ENCODE measurements at regions not wholly inside any gene's neighbourhood (a gene's known extent, or its start where the extent isn't known, plus 50 kb on each side); places are given as distances from the start of the nearest gene placed in this dataset.

DNA sequence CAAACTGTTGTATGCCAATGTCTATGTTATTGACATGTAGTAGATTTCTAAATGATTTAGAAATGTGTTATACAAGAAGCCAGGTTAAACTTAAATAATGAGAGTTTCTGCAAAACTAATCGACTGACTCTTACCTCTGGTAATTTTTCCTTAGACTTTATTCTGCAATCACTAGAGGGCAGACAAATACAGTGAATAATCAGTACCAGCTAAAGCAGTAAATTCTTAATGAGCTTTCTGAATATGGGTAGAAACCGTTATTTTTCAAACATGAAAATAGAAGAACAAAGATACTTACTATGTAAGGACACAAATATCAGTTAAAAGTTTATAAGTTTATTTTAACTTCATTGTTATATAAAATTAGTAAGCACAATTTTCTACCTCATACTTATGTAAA, 97.9 kb upstream of the RGS1 start:
- H3K9me2 ChIP-seq (ENCODE audit: insufficient read depth, low read length), result no peaks in the 10 kb centered on the region
- H3K79me2 ChIP-seq (replicated peaks; ENCODE audit: insufficient read depth, low read length), result no peaks in the 10 kb centered on the region
- no peak overlapping the region for H3K4me2 ChIP-seq (ENCODE audit: low read length)
- H3K9ac ChIP-seq (ENCODE audit: low read length), result no peak overlapping the region
- no peak overlapping the region for H3K4me3 ChIP-seq (ENCODE audit: low read length)
- no peaks in the 10 kb centered on the region for H3K9me3 ChIP-seq (ENCODE audit: low read length)
- no peaks in the 10 kb centered on the region for H3F3A ChIP-seq (ENCODE audit: insufficient read depth, low read length, poor library complexity, severe bottlenecking)
- H3K36me3 ChIP-seq (ENCODE audit: insufficient read depth, low read length), result no peaks in the 10 kb centered on the region
- H2AFZ ChIP-seq (ENCODE audit: low read depth, low read length), result no peak overlapping the region
- no peaks in the 10 kb centered on the region for H3K27me3 ChIP-seq (ENCODE audit: insufficient read depth, low read depth, low read length)
- H3K27ac ChIP-seq (ENCODE audit: low read length), result no peak overlapping the region
- no peak for TF ChIP-seq TAF1 (IDR thresholded peaks at IDR 0.05; ENCODE audit: low read depth)
- peak; percentile 89 for TF ChIP-seq SMC3 (conservative IDR thresholded peaks at IDR 0.05; ENCODE audit: poor library complexity)
- TF ChIP-seq POLR2AphosphoS5 (IDR thresholded peaks at IDR 0.05), result no peak
- TF ChIP-seq, protein P1, sequence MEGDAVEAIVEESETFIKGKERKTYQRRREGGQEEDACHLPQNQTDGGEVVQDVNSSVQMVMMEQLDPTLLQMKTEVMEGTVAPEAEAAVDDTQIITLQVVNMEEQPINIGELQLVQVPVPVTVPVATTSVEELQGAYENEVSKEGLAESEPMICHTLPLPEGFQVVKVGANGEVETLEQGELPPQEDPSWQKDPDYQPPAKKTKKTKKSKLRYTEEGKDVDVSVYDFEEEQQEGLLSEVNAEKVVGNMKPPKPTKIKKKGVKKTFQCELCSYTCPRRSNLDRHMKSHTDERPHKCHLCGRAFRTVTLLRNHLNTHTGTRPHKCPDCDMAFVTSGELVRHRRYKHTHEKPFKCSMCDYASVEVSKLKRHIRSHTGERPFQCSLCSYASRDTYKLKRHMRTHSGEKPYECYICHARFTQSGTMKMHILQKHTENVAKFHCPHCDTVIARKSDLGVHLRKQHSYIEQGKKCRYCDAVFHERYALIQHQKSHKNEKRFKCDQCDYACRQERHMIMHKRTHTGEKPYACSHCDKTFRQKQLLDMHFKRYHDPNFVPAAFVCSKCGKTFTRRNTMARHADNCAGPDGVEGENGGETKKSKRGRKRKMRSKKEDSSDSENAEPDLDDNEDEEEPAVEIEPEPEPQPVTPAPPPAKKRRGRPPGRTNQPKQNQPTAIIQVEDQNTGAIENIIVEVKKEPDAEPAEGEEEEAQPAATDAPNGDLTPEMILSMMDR (IDR thresholded peaks at IDR 0.05; ENCODE audit: poor library complexity, severe bottlenecking), result peak; percentile 80
- no peak for TF ChIP-seq MXI1 (conservative IDR thresholded peaks at IDR 0.05; ENCODE audit: poor library complexity, severe bottlenecking)
- peak; percentile 90 for TF ChIP-seq RAD21 (conservative IDR thresholded peaks at IDR 0.05)
- H4K20me1 ChIP-seq (ENCODE audit: insufficient read depth), result no peaks in the 10 kb centered on the region

DNA sequence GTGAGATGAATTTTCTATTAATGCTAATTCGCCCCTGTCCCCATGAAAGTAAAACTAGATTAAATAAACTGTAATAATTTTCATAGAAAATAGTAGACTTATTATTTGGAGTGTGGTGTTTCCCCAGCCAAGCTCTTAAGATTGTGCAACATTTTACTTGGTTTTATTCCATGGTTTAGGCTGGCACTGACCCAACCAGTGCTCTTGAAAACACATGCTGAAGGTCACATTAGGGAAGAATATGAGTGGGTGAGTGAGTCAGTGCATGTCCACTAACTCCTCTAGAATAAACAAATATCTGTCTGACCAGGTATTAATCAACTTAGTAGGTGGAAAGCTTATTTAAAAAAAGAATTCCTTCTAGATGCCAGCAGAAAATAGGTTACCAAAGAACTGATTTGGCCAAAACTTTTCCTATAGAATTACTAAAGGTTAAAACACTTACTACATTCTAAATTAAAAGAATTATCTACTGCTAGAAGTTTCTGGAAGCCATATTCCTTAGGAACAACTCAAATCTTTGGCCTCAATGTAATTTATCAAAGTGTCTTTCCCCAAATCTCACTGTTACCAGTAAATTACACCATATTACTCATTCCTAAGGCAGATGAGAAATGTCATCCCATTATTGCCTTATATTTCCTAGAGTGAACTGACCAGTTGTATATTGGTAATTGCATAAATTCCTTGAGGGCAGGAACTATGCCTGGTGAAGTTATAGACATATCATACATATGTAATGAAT, 89.7 kb upstream of the RGS1 start:
- Histone ChIP-seq H3K9ac (ENCODE audit: low read length) (no peak overlapping the region), H3K27ac (ENCODE audit: low read length) (no peak overlapping the region), H3K9me2 (ENCODE audit: insufficient read depth, low read length) (no peaks in the 10 kb centered on the region), H3F3A (ENCODE audit: insufficient read depth, low read length, poor library complexity, severe bottlenecking) (no peaks in the 10 kb centered on the region), H3K79me2 (replicated peaks; ENCODE audit: insufficient read depth, low read length) (no peaks in the 10 kb centered on the region), H4K20me1 (ENCODE audit: insufficient read depth) (no peaks in the 10 kb centered on the region), H3K9me3 (ENCODE audit: low read length) (no peaks in the 10 kb centered on the region), H3K27me3 (ENCODE audit: insufficient read depth, low read depth, low read length) (no peaks in the 10 kb centered on the region), H2AFZ (ENCODE audit: low read depth, low read length) (no peak overlapping the region), H3K36me3 (ENCODE audit: insufficient read depth, low read length) (no peaks in the 10 kb centered on the region), H3K4me2 (ENCODE audit: low read length) (no peak overlapping the region), H3K4me3 (ENCODE audit: low read length) (no peak overlapping the region)
- TF ChIP-seq EZH2 (IDR thresholded peaks at IDR 0.05; ENCODE audit: borderline replicate concordance, insufficient read depth, low read length, poor library complexity, severe bottlenecking), result no peak
- TF ChIP-seq TAF1 (IDR thresholded peaks at IDR 0.05; ENCODE audit: low read depth), result no peak
- no peak for TF ChIP-seq MXI1 (conservative IDR thresholded peaks at IDR 0.05; ENCODE audit: poor library complexity, severe bottlenecking)
- TF ChIP-seq, protein P2, sequence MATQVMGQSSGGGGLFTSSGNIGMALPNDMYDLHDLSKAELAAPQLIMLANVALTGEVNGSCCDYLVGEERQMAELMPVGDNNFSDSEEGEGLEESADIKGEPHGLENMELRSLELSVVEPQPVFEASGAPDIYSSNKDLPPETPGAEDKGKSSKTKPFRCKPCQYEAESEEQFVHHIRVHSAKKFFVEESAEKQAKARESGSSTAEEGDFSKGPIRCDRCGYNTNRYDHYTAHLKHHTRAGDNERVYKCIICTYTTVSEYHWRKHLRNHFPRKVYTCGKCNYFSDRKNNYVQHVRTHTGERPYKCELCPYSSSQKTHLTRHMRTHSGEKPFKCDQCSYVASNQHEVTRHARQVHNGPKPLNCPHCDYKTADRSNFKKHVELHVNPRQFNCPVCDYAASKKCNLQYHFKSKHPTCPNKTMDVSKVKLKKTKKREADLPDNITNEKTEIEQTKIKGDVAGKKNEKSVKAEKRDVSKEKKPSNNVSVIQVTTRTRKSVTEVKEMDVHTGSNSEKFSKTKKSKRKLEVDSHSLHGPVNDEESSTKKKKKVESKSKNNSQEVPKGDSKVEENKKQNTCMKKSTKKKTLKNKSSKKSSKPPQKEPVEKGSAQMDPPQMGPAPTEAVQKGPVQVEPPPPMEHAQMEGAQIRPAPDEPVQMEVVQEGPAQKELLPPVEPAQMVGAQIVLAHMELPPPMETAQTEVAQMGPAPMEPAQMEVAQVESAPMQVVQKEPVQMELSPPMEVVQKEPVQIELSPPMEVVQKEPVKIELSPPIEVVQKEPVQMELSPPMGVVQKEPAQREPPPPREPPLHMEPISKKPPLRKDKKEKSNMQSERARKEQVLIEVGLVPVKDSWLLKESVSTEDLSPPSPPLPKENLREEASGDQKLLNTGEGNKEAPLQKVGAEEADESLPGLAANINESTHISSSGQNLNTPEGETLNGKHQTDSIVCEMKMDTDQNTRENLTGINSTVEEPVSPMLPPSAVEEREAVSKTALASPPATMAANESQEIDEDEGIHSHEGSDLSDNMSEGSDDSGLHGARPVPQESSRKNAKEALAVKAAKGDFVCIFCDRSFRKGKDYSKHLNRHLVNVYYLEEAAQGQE (IDR thresholded peaks at IDR 0.05; ENCODE audit: borderline replicate concordance), result no peak
- no peak for TF ChIP-seq POLR2AphosphoS5 (IDR thresholded peaks at IDR 0.05)
- no peak for TF ChIP-seq EP300 (conservative IDR thresholded peaks at IDR 0.05; ENCODE audit: poor library complexity, severe bottlenecking)
- no peak for TF ChIP-seq SMC3 (conservative IDR thresholded peaks at IDR 0.05; ENCODE audit: poor library complexity)
- TF ChIP-seq RAD21 (conservative IDR thresholded peaks at IDR 0.05), result no peak
- TF ChIP-seq, protein P1 (IDR thresholded peaks at IDR 0.05; ENCODE audit: poor library complexity, severe bottlenecking), result no peak
